DND-41 (cell line): ENCODE measurements at regions not wholly inside any gene's neighbourhood (a gene's known extent, or its start where the extent isn't known, plus 50 kb on each side); places are given as distances from the start of the nearest gene placed in this dataset.

Experiments used
- CTCF ChIP-seq: IDR thresholded peaks from 2 replicates; pipeline ENCODE4 v1.5.1; 2012; ENCODE audit warnings: borderline replicate concordance, low read length, moderate library complexity, mild to moderate bottlenecking; ENCODE audit not compliant: poor library complexity, severe bottlenecking; ENCODE audit errors: extremely low read depth
- EZH2 ChIP-seq: IDR thresholded peaks from 3 replicates; pipeline ENCODE4 v1.6.1; 2012; ENCODE audit warnings: borderline replicate concordance, low read depth, mild to moderate bottlenecking, moderate library complexity, low read length, inconsistent platforms; ENCODE audit not compliant: severe bottlenecking

- TF ChIP-seq EZH2 (no peak), CTCF (no peak)
These were observed 1094.7 kb upstream of the CDH8 start for GRCh38 chr16:63130942-63131341.
